ENCODE measurements at regions not wholly inside any gene's neighbourhood (a gene's known extent, or its start where the extent isn't known, plus 50 kb on each side); places are given as distances from the start of the nearest gene placed in this dataset.
"Not testable (repeated sequence)": the region's sequence is repeated elsewhere in the genome, so short reads cannot be mapped to it uniquely, and the experiment has no call there.

- no peak for TF ChIP-seq NKRF (conservative IDR thresholded peaks at IDR 0.05)
Observed at GRCh38 chr9:81827616-81828296, 100.5 kb upstream of the SPATA31D4 start (continued).

DNA sequence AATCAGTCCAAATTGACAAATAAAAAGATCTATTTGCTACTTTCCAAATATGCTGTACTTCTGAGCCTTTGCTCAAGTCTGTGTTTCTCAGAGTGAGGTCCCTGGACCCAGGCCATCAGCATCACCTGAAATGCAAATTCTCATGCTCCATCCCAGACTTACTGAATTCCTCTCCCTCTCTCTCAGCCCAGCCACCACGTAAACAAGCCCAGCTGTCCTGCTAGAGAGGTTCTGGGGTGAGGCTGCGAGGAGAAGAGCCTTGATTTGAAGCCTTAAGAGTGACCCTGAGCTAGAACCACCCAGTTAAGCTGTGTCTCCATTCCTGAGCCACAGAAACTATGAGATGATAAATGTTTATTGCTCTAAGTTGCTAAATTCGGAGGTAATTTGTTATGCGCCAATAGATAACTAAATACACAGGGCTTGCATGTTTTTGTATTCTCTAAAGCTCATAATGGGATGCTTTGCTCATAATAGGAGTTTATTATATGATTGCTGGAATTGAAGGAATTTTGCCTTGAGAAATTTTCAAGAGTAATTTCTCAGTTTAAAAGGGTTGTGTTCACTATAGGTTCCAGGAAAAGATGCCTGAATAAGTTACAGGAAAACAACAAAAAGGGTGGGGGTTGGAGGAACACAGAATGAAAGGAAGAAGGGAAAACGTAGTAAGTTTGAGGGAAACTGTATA lies 98.9 kb upstream of the SPATA31D4 start:
- in situ Hi-C loops (cut with MboI), result no loop called here

GRCh38 chr9:81830431-81830830 lies 97.8 kb upstream of the SPATA31D4 start:
- H3K27ac ChIP-seq (ENCODE audit: control insufficient read depth, insufficient read depth); H4K20me1 ChIP-seq (ENCODE audit: control insufficient read depth, insufficient read depth); H3K4me1 ChIP-seq (ENCODE audit: control insufficient read depth, insufficient read depth, low read length); H3K4me3 ChIP-seq; intact Hi-C loops (cut with micrococcal nuclease; ENCODE audit: unreplicated experiment); RAD21 ChIA-PET (ENCODE audit: unreplicated experiment); H3K9ac ChIP-seq (ENCODE audit: control insufficient read depth, insufficient read depth, low read length); H3K4me2 ChIP-seq (ENCODE audit: control insufficient read depth, insufficient read depth); H3K27me3 ChIP-seq (replicated peaks in 1 of 2; ENCODE audit: control insufficient read depth in 2 of 2, insufficient read depth in 2 of 2, low read length in 1 of 2); SMC1A ChIA-PET (ENCODE audit: uncharacterized antibody, unreplicated experiment); DNase-seq (ENCODE audit: low read depth, low spot score); ATAC-seq; BruUV-seq (replicated peaks); H2AFZ ChIP-seq (ENCODE audit: control insufficient read depth, low read depth, low read length); H3K36me3 ChIP-seq (ENCODE audit: control insufficient read depth in 2 of 2, insufficient read depth in 2 of 2, low read length in 1 of 2); in situ Hi-C loops (cut with MboI); FAIRE-seq; H3K9me3 ChIP-seq (replicated peaks; ENCODE audit: control insufficient read depth, insufficient read depth, low read length); H3K79me2 ChIP-seq (ENCODE audit: control insufficient read depth, insufficient read depth, low read length); CTCF ChIA-PET: not testable (repeated sequence)
- WGBS (ENCODE audit: insufficient coverage, insufficient replicate concordance, low lambda C conversion rate, missing lambda C conversion rate), result 59% methylated on average over 8 of the region's 8 CpGs
- POLR2A ChIA-PET, result interaction anchor here (0.6 kb wide), 1 partner anchor 373 kb away, joined by 3 read pairs; no protein-coding TSS in a partner anchor

More for the DNA sequence above, 98.9 kb upstream of the SPATA31D4 start:
- Histone ChIP-seq H3K4me1 (ENCODE audit: control insufficient read depth, insufficient read depth, low read length) (no peaks in the 10 kb centered on the region), H3K9me3 (replicated peaks; ENCODE audit: control insufficient read depth, insufficient read depth, low read length) (no peaks in the 10 kb centered on the region), H4K20me1 (ENCODE audit: control insufficient read depth, insufficient read depth) (no peaks in the 10 kb centered on the region), H3K36me3 (ENCODE audit: control insufficient read depth in 2 of 2, insufficient read depth in 2 of 2, low read length in 1 of 2) (no peaks in the 10 kb centered on the region), H3K4me3 (no peak overlapping the region), H3K79me2 (ENCODE audit: control insufficient read depth, insufficient read depth, low read length) (no peaks in the 10 kb centered on the region), H3K27ac (ENCODE audit: control insufficient read depth, insufficient read depth) (no peak overlapping the region), H3K27me3 (replicated peaks in 1 of 2; ENCODE audit: control insufficient read depth in 2 of 2, insufficient read depth in 2 of 2, low read length in 1 of 2) (no peaks in the 10 kb centered on the region), H2AFZ (ENCODE audit: control insufficient read depth, low read depth, low read length) (no peak overlapping the region), H3K9ac (ENCODE audit: control insufficient read depth, insufficient read depth, low read length) (no peak overlapping the region), H3K4me2 (ENCODE audit: control insufficient read depth, insufficient read depth) (no peak overlapping the region)
- RAD21 ChIA-PET (ENCODE audit: unreplicated experiment), result no interaction called here
- no TSS peak for BruUV-seq (replicated peaks)
- 20% methylated on average over 5 of the region's 5 CpGs for WGBS (ENCODE audit: insufficient coverage, insufficient replicate concordance, low lambda C conversion rate, missing lambda C conversion rate)
- DNase-seq (ENCODE audit: low read depth, low spot score) (no peak), ATAC-seq (no peak), FAIRE-seq (no peak)
- intact Hi-C loops (cut with micrococcal nuclease; ENCODE audit: unreplicated experiment), result no loop called here
- SMC1A ChIA-PET (ENCODE audit: uncharacterized antibody, unreplicated experiment), result no interaction called here
- CTCF ChIA-PET, result no interaction called here
- TF ChIP-seq ZNF217 (IDR thresholded peaks at IDR 0.05), result no peak
- no peak for TF ChIP-seq USF2 (IDR thresholded peaks at IDR 0.05; ENCODE audit: borderline replicate concordance, low read depth, low read length)
- TF ChIP-seq NFXL1 (IDR thresholded peaks at IDR 0.05; ENCODE audit: borderline replicate concordance), result no peak
- TF ChIP-seq ATF7 (IDR thresholded peaks at IDR 0.05; ENCODE audit: low read depth), result no peak
- POLR2A ChIA-PET, result no interaction called here
